Endothelial cell (in vitro differentiated cells): ENCODE measurements at regions not wholly inside any gene's neighbourhood (a gene's known extent, or its start where the extent isn't known, plus 50 kb on each side); places are given as distances from the start of the nearest gene placed in this dataset.

Source experiments
- DNase-seq: peaks from one replicate; pipeline ENCODE4 v3.0.0; 2021; ENCODE audit warnings: low spot score
- H3K27ac Mint-ChIP-seq: one replicate; pipeline ENCODE4 v1.8.0; 2021; ENCODE audit warnings: mixed read lengths, inconsistent platforms; ENCODE audit not compliant: unreplicated experiment
- H3K27me3 Mint-ChIP-seq: one replicate; pipeline ENCODE4 v1.8.0; 2021; ENCODE audit warnings: mild to moderate bottlenecking, moderate library complexity, mixed read lengths, inconsistent platforms; ENCODE audit not compliant: unreplicated experiment
- H3K36me3 Mint-ChIP-seq: one replicate; pipeline ENCODE4 v1.8.0; 2021; ENCODE audit warnings: mild to moderate bottlenecking, low read depth, mixed read lengths, inconsistent platforms; ENCODE audit not compliant: unreplicated experiment
- H3K4me1 Mint-ChIP-seq: one replicate; pipeline ENCODE4 v1.8.0; 2021; ENCODE audit warnings: mild to moderate bottlenecking, mixed read lengths, inconsistent platforms; ENCODE audit not compliant: unreplicated experiment
- H3K4me3 Mint-ChIP-seq: one replicate; pipeline ENCODE4 v1.8.0; 2021; ENCODE audit warnings: mild to moderate bottlenecking, mixed read lengths, inconsistent platforms; ENCODE audit not compliant: unreplicated experiment
- H3K9me3 Mint-ChIP-seq: one replicate; pipeline ENCODE4 v1.8.0; 2021; ENCODE audit warnings: mixed read lengths, inconsistent platforms; ENCODE audit not compliant: unreplicated experiment
- CTCF ChIP-seq: fragments of 200-600 bp; sonication (generic); IDR thresholded peaks from one replicate; pipeline ENCODE4 v1.5.0; 2021; ENCODE audit warnings: antibody characterized with exemption; ENCODE audit not compliant: unreplicated experiment

DNA sequence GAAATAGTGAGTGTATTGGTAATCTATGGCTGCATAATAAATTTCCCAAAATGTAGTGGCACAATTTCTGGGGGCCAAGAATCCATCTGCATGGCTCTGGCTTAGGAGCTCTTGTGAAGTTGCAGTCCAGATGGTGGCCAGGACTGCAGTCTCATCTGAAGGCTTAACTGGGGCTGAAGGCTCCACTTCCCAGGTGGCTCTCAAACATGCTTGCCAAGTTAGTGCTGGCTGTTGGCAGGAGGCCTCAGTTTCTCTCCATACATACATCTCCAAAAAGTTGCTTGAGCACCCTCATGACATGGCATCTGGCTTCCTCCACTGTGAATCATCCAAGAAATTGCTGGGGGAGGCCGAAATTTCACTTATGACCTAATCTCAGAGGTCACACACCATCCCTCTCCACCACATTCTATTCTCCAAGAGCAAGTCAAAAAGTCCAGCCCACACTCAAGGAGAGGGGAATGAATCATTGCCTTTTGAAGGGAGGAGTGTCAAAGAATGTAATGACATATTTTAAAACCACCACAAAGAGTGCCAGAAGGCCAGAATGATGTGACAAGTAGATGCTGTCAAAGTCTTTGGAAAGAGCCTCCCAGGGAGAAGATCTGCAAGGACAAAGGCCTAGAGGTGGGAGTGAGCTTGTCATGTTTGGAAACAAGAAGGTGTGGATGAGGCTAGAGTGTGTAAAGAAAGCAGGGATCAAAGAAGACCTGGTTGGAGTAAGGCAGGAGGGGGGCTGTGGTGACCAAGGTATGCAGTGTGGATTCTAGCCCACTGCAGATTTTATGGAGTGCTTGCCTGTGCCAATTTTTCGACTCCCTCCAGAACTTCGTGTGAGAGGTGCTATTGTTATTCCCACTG is 566.2 kb downstream of the MIAT start:
- peaks cover 4% of the 10 kb centered on the region for H3K4me1 Mint-ChIP-seq
- H3K4me3 Mint-ChIP-seq = no peak overlapping the region
- DNase-seq = no peak
- H3K9me3 Mint-ChIP-seq = no peaks in the 10 kb centered on the region
- peaks cover 1% of the 10 kb centered on the region for H3K27me3 Mint-ChIP-seq
- H3K27ac Mint-ChIP-seq = no peak overlapping the region
- no peaks in the 10 kb centered on the region for H3K36me3 Mint-ChIP-seq
- no peak for TF ChIP-seq CTCF

DNA sequence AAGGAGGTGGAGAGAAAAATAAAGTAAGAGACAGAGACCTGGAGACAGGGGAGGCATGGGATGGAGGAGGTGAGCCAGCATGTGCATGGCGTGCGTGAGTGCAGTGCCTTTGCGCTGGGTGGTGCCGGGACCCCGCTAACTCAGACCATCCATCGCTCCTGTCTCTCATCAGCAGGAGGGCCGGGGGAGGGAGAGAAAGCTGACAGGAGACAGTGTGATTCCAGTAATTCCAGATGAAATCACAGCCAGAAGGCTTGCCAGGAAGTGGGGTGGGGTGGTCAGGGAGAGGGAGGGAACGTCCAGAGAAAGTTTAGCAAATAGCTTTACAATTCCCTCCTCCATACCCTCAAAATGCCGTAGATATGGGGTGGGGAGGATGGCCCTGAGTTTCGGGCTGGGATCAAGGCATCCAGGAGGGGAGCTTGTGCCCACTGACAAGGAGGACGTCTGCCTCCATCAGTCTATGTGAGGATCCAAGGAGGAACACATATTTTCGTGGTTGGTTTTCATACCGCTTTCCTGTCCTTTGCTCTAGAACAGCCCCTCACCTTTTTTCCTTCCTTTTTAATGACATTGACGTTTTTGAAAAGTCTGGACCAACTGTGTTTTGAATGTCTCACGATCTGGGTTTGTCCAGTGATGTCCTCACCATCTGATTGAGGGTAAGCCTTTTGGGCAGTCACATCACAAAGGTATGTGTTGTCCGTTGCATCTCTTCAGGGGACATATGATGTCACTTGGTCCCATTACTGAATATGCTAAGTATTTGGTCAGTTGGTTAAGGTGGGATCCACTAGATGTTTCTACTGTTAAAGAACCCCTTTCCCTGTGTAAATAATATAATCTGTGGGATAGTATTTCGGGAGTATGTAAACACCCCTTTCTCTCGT is 567.3 kb downstream of the MIAT start:
- H3K4me3 Mint-ChIP-seq = no peak overlapping the region
- no peaks in the 10 kb centered on the region for H3K4me1 Mint-ChIP-seq
- H3K36me3 Mint-ChIP-seq = no peaks in the 10 kb centered on the region
- H3K27me3 Mint-ChIP-seq = no peaks in the 10 kb centered on the region
- no peak overlapping the region for H3K27ac Mint-ChIP-seq
- H3K9me3 Mint-ChIP-seq = no peaks in the 10 kb centered on the region
- DNase-seq = no peak
- TF ChIP-seq CTCF = no peak

GRCh38 chr22:27226666-27227065 is 569.3 kb downstream of the MIAT start:
- peaks cover 3% of the 10 kb centered on the region for H3K4me1 Mint-ChIP-seq
- no peak overlapping the region for H3K27ac Mint-ChIP-seq
- no peak for TF ChIP-seq CTCF
- no peaks in the 10 kb centered on the region for H3K9me3 Mint-ChIP-seq
- no peaks in the 10 kb centered on the region for H3K27me3 Mint-ChIP-seq
- no peaks in the 10 kb centered on the region for H3K36me3 Mint-ChIP-seq
- DNase-seq = no peak
- H3K4me3 Mint-ChIP-seq = no peak overlapping the region

DNA sequence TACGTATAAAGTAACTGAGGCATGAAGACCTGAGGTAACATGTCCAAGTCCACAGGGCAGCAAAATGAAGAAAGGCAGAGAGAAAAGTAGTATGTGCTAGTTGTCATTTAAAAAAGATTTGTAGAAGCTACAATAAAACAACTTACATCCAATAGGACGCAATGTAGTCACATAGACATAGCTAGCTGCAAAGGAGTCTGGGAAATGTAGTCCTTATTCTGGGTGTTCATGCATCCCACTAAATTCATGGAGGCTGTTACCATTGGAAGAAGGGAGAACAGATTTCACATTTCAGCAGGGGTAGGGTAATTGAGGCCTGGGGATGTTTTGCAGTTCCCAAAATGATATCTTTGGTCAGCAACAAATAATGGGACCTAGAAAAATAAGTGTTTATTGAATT is 571.4 kb downstream of the MIAT start:
- Mint-ChIP-seq H3K36me3 (no peaks in the 10 kb centered on the region), H3K27ac (no peak overlapping the region), H3K27me3 (no peaks in the 10 kb centered on the region), H3K4me1 (peaks cover 3% of the 10 kb centered on the region), H3K4me3 (no peak overlapping the region), H3K9me3 (no peaks in the 10 kb centered on the region)
- no peak for TF ChIP-seq CTCF
- no peak for DNase-seq
